NCI-H146 (cell line): ENCODE measurements at regions not wholly inside any gene's neighbourhood (a gene's known extent, or its start where the extent isn't known, plus 50 kb on each side); places are given as distances from the start of the nearest gene placed in this dataset.

Experiments used
- DNase-seq: peaks from one replicate; lab custom pipeline; 2025; lab: John Stamatoyannopoulos, UW

GRCh38 chr5:124310453-124310852 is 436.0 kb downstream of the ZNF608 start:
- DNase-seq, result peak; percentile 17

GRCh38 chr5:124309241-124309980 is 437.0 kb downstream of the ZNF608 start:
- no peak for DNase-seq

GRCh38 chr5:124303366-124303765 is 443.1 kb downstream of the ZNF608 start:
- DNase-seq, result no peak

- DNase-seq, result no peak
Observed at GRCh38 chr5:124302533-124302932, 443.9 kb downstream of the ZNF608 start.

- no peak for DNase-seq
Observed at GRCh38 chr5:124301850-124302249, 444.6 kb downstream of the ZNF608 start.

- DNase-seq, result no peak
Observed at GRCh38 chr5:124300815-124301621, 445.4 kb downstream of the ZNF608 start.

- no peak for DNase-seq
Observed at GRCh38 chr5:124297826-124298225, 448.6 kb downstream of the ZNF608 start.

- DNase-seq, result no peak
Observed at GRCh38 chr5:124292322-124292855, 454.1 kb downstream of the ZNF608 start.

GRCh38 chr5:124289641-124290311 is 456.7 kb downstream of the ZNF608 start:
- peak; percentile 57 for DNase-seq

- DNase-seq, result peak; percentile 8
Observed at GRCh38 chr5:124289130-124289529, 457.3 kb downstream of the ZNF608 start.

GRCh38 chr5:124287813-124288212 is 458.6 kb downstream of the ZNF608 start:
- DNase-seq, result no peak

GRCh38 chr5:124285733-124286132 is 460.7 kb downstream of the ZNF608 start:
- no peak for DNase-seq

- peak; percentile 12 for DNase-seq
Observed at GRCh38 chr5:124285071-124285470, 461.4 kb downstream of the ZNF608 start.

GRCh38 chr5:124283031-124283430 is 463.4 kb downstream of the ZNF608 start:
- peak; percentile 19 for DNase-seq

- DNase-seq, result no peak
Observed at GRCh38 chr5:124280079-124280478, 466.4 kb downstream of the ZNF608 start.

- no peak for DNase-seq
Observed at GRCh38 chr5:124279146-124279876, 467.1 kb downstream of the ZNF608 start.

- no peak for DNase-seq
Observed at GRCh38 chr5:124278636-124279035, 467.8 kb downstream of the ZNF608 start.

- DNase-seq, result no peak
Observed at GRCh38 chr5:124277767-124278545, 468.5 kb downstream of the ZNF608 start.

- DNase-seq, result no peak
Observed at GRCh38 chr5:124276166-124276565, 470.3 kb downstream of the ZNF608 start.

- no peak for DNase-seq
Observed at GRCh38 chr5:124274949-124275348, 471.5 kb downstream of the ZNF608 start.

- peak; percentile 60 for DNase-seq
Observed at GRCh38 chr5:124264499-124264898, 481.9 kb downstream of the ZNF608 start.
